H1 (cell line): ENCODE measurements at regions not wholly inside any gene's neighbourhood (a gene's known extent, or its start where the extent isn't known, plus 50 kb on each side); places are given as distances from the start of the nearest gene placed in this dataset.
A peak's percentile ranks its signal among the peaks of the same experiment; 100 is the strongest.

Source experiments
- CTCF ChIA-PET: fragments of 300-600 bp; sonication (Branson Sonifier 250); formaldehyde crosslinking; loops from one replicate; lab custom pipeline; 2021; ENCODE audit not compliant: partially characterized antibody; lab: Charles Lee
- POLR2A ChIA-PET: fragments of 300-600 bp; sonication (Branson Sonifier 250); formaldehyde crosslinking; loops from one replicate; lab custom pipeline; 2021; ENCODE audit warnings: inconsistent platforms; ENCODE audit not compliant: partially characterized antibody; lab: Charles Lee
- DNase-seq, 2 experiments: peaks; one replicate each; pipeline versions ENCODE4 v3.0.0 to v3.0.0-alpha.2; 2010 to 2022; ENCODE audit warnings: low spot score in 2 of 2, low read depth in 1 of 2, mixed read lengths in 1 of 2
- FAIRE-seq: peaks from 2 replicates; lab custom pipeline; 2011; peaks lifted over from hg19 to GRCh38; lab: Jason Lieb, UNC
- H2AFZ ChIP-seq: 2 replicates; pipeline ENCODE4 v1.8.1; 2012; ENCODE audit warnings: low read length, inconsistent platforms
- H2AK5ac ChIP-seq: 2 replicates; pipeline ENCODE4 v1.6.1; 2013; ENCODE audit warnings: low read depth, low read length
- H2BK120ac ChIP-seq: replicated peaks from 2 replicates; pipeline ENCODE3; 2013; ENCODE audit warnings: low read depth, low read length, inconsistent platforms
- H2BK12ac ChIP-seq: 2 replicates; pipeline ENCODE4 v1.6.1; 2013; ENCODE audit warnings: low read depth, low read length
- H2BK15ac ChIP-seq: 2 replicates; pipeline ENCODE4 v1.6.1; 2013; ENCODE audit warnings: low read length
- H2BK20ac ChIP-seq: 2 replicates; pipeline ENCODE4 v1.6.1; 2013; ENCODE audit warnings: low read length
- H2BK5ac ChIP-seq: 2 replicates; pipeline ENCODE4 v1.6.1; 2013; ENCODE audit warnings: low read depth, low read length
- H3K14ac ChIP-seq: 2 replicates; pipeline ENCODE4 v1.6.1; 2013; ENCODE audit warnings: inconsistent platforms; ENCODE audit not compliant: insufficient read length
- H3K18ac ChIP-seq: 2 replicates; pipeline ENCODE4 v1.6.1; 2013; ENCODE audit warnings: low read length; ENCODE audit errors: extremely low read depth
- H3K23ac ChIP-seq: 2 replicates; pipeline ENCODE4 v1.6.1; 2013; ENCODE audit warnings: inconsistent platforms; ENCODE audit not compliant: insufficient read length
- H3K23me2 ChIP-seq: 2 replicates; pipeline ENCODE4 v1.6.1; 2013; ENCODE audit warnings: low read depth, low read length
- H3K27ac ChIP-seq: 2 replicates; pipeline ENCODE4 v1.6.1; 2011; ENCODE audit warnings: low read depth, low read length, inconsistent platforms
- H3K27me3 ChIP-seq, 4 experiments: replicated peaks in 1 of 4; 1 replicate in 1 of 4; 2 replicates in 3 of 4; pipeline versions ENCODE4 v1.6.1 to v1.8.1; 2011 to 2013; ENCODE audit warnings: low read length in 3 of 4, mild to moderate bottlenecking in 3 of 4, inconsistent platforms in 2 of 4, mixed read lengths in 2 of 4, moderate library complexity in 1 of 4; ENCODE audit not compliant: control insufficient read depth in 3 of 4, insufficient read depth in 3 of 4; ENCODE audit errors: extremely low read depth in 1 of 4
- H3K36me3 ChIP-seq, 4 experiments: 2 replicates each; pipeline versions ENCODE4 v1.6.1 to v1.8.1; 2011 to 2013; ENCODE audit warnings: mild to moderate bottlenecking in 4 of 4, low read length in 3 of 4, moderate library complexity in 2 of 4, control low read depth in 1 of 4, inconsistent platforms in 1 of 4; ENCODE audit not compliant: insufficient read depth in 4 of 4, control insufficient read depth in 2 of 4
- H3K4ac ChIP-seq: replicated peaks from 2 replicates; pipeline ENCODE3; 2013; ENCODE audit warnings: low read length, low read depth, mixed read lengths, inconsistent platforms; ENCODE audit not compliant: insufficient read length
- H3K4me1 ChIP-seq, 4 experiments: replicated peaks in 1 of 4; 1 replicate in 1 of 4; 2 replicates in 3 of 4; pipeline versions ENCODE4 v1.6.1 to v1.8.1; 2011 to 2013; ENCODE audit warnings: low read length in 3 of 4, inconsistent platforms in 2 of 4, mixed read lengths in 1 of 4; ENCODE audit not compliant: insufficient read depth in 4 of 4, control insufficient read depth in 3 of 4
- H3K4me2 ChIP-seq, 2 experiments: 2 replicates each; pipeline versions ENCODE4 v1.6.1 to v1.8.1; 2011 to 2013; ENCODE audit warnings: low read depth in 2 of 2, low read length in 2 of 2, control low read depth in 1 of 2, inconsistent platforms in 1 of 2, mild to moderate bottlenecking in 1 of 2; ENCODE audit not compliant: insufficient read depth in 1 of 2
- H3K4me3 ChIP-seq, 4 experiments: fragments of 200-600, 300-600 bp in 1 of 4; sonication (generic), shearing (Covaris generic), sonication (Bioruptor Twin) in 1 of 4; 2 replicates each; pipeline versions ENCODE4 v1.5.1 to v1.8.1; 2011 to 2016; ENCODE audit warnings: low read length in 4 of 4, low read depth in 3 of 4, control low read depth in 2 of 4, inconsistent platforms in 2 of 4, mild to moderate bottlenecking in 2 of 4, mixed read lengths in 1 of 4, moderate library complexity in 1 of 4; ENCODE audit not compliant: insufficient read depth in 2 of 4; ENCODE audit errors: extremely low read depth in 1 of 4
- H3K56ac ChIP-seq: replicated peaks from 2 replicates; pipeline ENCODE3; 2013; ENCODE audit warnings: low read depth, mild to moderate bottlenecking, mixed read lengths, low read length, inconsistent platforms; ENCODE audit not compliant: insufficient read length
- H3K79me1 ChIP-seq: 2 replicates; pipeline ENCODE4 v1.6.1; 2013; ENCODE audit warnings: low read depth, low read length, control low read depth
- H3K79me2 ChIP-seq, 2 experiments: 2 replicates each; pipeline versions ENCODE4 v1.6.1 to v1.8.1; 2012 to 2013; ENCODE audit warnings: low read length in 2 of 2, mild to moderate bottlenecking in 2 of 2, inconsistent platforms in 1 of 2; ENCODE audit not compliant: insufficient read depth in 2 of 2, control insufficient read depth in 1 of 2
- H3K9ac ChIP-seq, 4 experiments: replicated peaks in 1 of 4; 1 replicate in 1 of 4; 2 replicates in 3 of 4; pipeline versions ENCODE4 v1.6.1 to v1.8.1; 2011 to 2013; ENCODE audit warnings: low read depth in 3 of 4, low read length in 3 of 4, control low read depth in 2 of 4, mild to moderate bottlenecking in 2 of 4, moderate library complexity in 2 of 4, inconsistent platforms in 1 of 4; ENCODE audit errors: extremely low read depth in 1 of 4
- H3K9me3 ChIP-seq, 2 experiments: 2 replicates each; pipeline versions ENCODE4 v1.6.1 to v1.8.1; 2012 to 2013; ENCODE audit warnings: mild to moderate bottlenecking in 2 of 2, moderate library complexity in 2 of 2, control low read depth in 1 of 2, inconsistent platforms in 1 of 2, low read depth in 1 of 2, low read length in 1 of 2, mixed read lengths in 1 of 2; ENCODE audit not compliant: insufficient read depth in 2 of 2
- H4K20me1 ChIP-seq, 2 experiments: replicated peaks in 1 of 2; 2 replicates each; pipeline versions ENCODE3 to v1.8.1; 2011 to 2013; ENCODE audit warnings: inconsistent platforms in 2 of 2, low read length in 2 of 2, mild to moderate bottlenecking in 1 of 2; ENCODE audit not compliant: insufficient read depth in 2 of 2, control insufficient read depth in 1 of 2
- H4K5ac ChIP-seq: 2 replicates; pipeline ENCODE4 v1.6.1; 2013; ENCODE audit warnings: low read length, low read depth, mixed read lengths, inconsistent platforms; ENCODE audit not compliant: insufficient read length
- H4K8ac ChIP-seq: 2 replicates; pipeline ENCODE4 v1.8.0; 2013; ENCODE audit warnings: mild to moderate bottlenecking, moderate library complexity, low read length, inconsistent platforms; ENCODE audit not compliant: insufficient read depth; ENCODE audit errors: extremely low read depth
- H4K91ac ChIP-seq: replicated peaks from 2 replicates; pipeline ENCODE3; 2013; ENCODE audit warnings: low read length, mixed read lengths, inconsistent platforms; ENCODE audit not compliant: insufficient read length
- BACH1 ChIP-seq: IDR thresholded peaks from 2 replicates; pipeline ENCODE4 v1.6.1; 2012; ENCODE audit warnings: low read length, improper control_type of control experiment
- CBX8 ChIP-seq: fragments of 300-800, 300-1000 bp; sonication (generic); IDR thresholded peaks from 2 replicates; pipeline ENCODE4 v1.7.1; 2016; ENCODE audit warnings: low read depth, low read length, borderline replicate concordance
- EGR1 ChIP-seq: IDR thresholded peaks from 2 replicates; pipeline ENCODE4 v1.6.1; 2011; ENCODE audit warnings: low read depth, low read length, borderline replicate concordance
- EZH2 ChIP-seq: fragments of 200-600 bp; sonication (generic); IDR thresholded peaks from 2 replicates; pipeline ENCODE4 v1.7.1; 2012; ENCODE audit warnings: low read depth, mild to moderate bottlenecking, moderate library complexity, low read length, inconsistent platforms; ENCODE audit not compliant: severe bottlenecking
- FOSL1 ChIP-seq: IDR thresholded peaks from 2 replicates; pipeline ENCODE4 v1.6.1; 2011; ENCODE audit warnings: mild to moderate bottlenecking, low read depth, low read length, moderate library complexity; ENCODE audit not compliant: insufficient read depth
- MAFK ChIP-seq: IDR thresholded peaks from 2 replicates; pipeline ENCODE4 v1.6.1; 2012; ENCODE audit warnings: low read depth, mild to moderate bottlenecking, improper control_type of control experiment, low read length
- NANOG ChIP-seq: IDR thresholded peaks from 2 replicates; pipeline ENCODE4 v1.6.1; 2011; ENCODE audit warnings: low read length, low read depth, mild to moderate bottlenecking, inconsistent platforms; ENCODE audit not compliant: insufficient read depth, poor library complexity, severe bottlenecking
- POLR2A ChIP-seq, 2 experiments: IDR thresholded peaks; 1 replicate in 1 of 2; 2 replicates in 1 of 2; pipeline ENCODE4 v1.6.1; 2011; ENCODE audit warnings: low read depth in 2 of 2, low read length in 2 of 2, mild to moderate bottlenecking in 2 of 2; ENCODE audit errors: control extremely low read depth in 1 of 2
- POLR2AphosphoS5 ChIP-seq: IDR thresholded peaks from 2 replicates; pipeline ENCODE4 v1.6.1; 2011; ENCODE audit warnings: low read depth, low read length
- POU5F1 ChIP-seq: IDR thresholded peaks from 2 replicates; pipeline ENCODE4 v1.6.1; 2011; ENCODE audit warnings: low read depth, mild to moderate bottlenecking, low read length, moderate library complexity
- SIX5 ChIP-seq: IDR thresholded peaks from 2 replicates; pipeline ENCODE4 v1.6.1; 2011; ENCODE audit warnings: mild to moderate bottlenecking, low read depth, low read length
- SP4 ChIP-seq: IDR thresholded peaks from 2 replicates; pipeline ENCODE4 v1.6.1; 2012; ENCODE audit warnings: low read length, inconsistent platforms
- SUZ12 ChIP-seq: fragments of 200-600 bp; sonication (generic); IDR thresholded peaks from 2 replicates; pipeline ENCODE4 v1.6.1; 2012; ENCODE audit warnings: mild to moderate bottlenecking, inconsistent platforms, low read length, moderate library complexity, mixed read lengths
- TEAD4 ChIP-seq: IDR thresholded peaks from 2 replicates; pipeline ENCODE4 v1.6.1; 2012; ENCODE audit warnings: low read depth, low read length, inconsistent platforms, mixed read lengths
- WGBS, 2 experiments: shearing (Covaris generic) in 1 of 2; methylation state at CpG; one replicate each; pipeline versions ENCODE4 v1.1.6 to v1.1.7; 2013 to 2015; ENCODE audit warnings: low lambda C conversion rate in 2 of 2, mixed read lengths in 2 of 2, inconsistent platforms in 1 of 2, low coverage in 1 of 2, missing lambda C conversion rate in 1 of 2; ENCODE audit not compliant: insufficient replicate concordance in 2 of 2, insufficient coverage in 1 of 2, insufficient read length in 1 of 2; ENCODE audit errors: extremely low coverage in 1 of 2, missing lambda C conversion rate in 1 of 2; 5-methylcytosine and 5-hydroxymethylcytosine counted together
- TF ChIP-seq, protein P1 (sequence below): IDR thresholded peaks from 2 replicates; pipeline ENCODE4 v1.6.1; 2012; ENCODE audit warnings: low read length, inconsistent platforms

DNA sequence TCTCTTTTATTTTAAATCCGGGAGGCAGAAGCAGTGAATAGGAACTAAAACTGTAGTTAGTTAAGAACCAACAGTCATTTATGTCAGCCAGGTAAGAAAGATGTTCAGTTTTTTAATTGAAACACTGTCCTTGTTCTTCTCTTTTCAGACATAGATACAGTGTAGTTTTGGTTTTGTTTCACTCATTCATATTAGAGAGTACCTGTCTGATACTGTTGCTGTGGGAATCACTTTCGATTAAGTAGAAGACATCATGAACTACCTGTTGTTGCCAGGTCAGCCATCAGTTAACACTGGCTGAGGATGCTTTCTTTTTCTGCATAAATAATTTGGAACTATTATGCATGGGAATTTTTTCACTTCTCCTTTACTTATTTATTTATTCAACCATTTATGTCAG is 700.4 kb downstream of the OTOL1 start:
- 72% methylated on average over 2 of the region's 2 CpGs; no CpG with 5 or more reads in 1 of the 2 experiments for WGBS, 2 experiments
- no peaks in the 10 kb centered on the region for H3K79me1 ChIP-seq
- no peaks in the 10 kb centered on the region for H3K27me3 ChIP-seq

More for the DNA sequence above, 700.4 kb downstream of the OTOL1 start:
- Histone ChIP-seq H3K4me3 (no peak overlapping the region), H2BK5ac (no peak overlapping the region), H3K18ac (no peak overlapping the region), H2BK15ac (no peak overlapping the region), H4K91ac (no peak overlapping the region), H3K79me2 (no peaks in the 10 kb centered on the region), H2BK120ac (no peak overlapping the region), H2BK12ac (no peak overlapping the region), H4K5ac (no peak overlapping the region), H3K9ac (no peak overlapping the region), H4K20me1 (no peaks in the 10 kb centered on the region), H3K27ac (no peak overlapping the region), H3K4me2 (no peak overlapping the region), H3K56ac (no peak overlapping the region), H2AK5ac (no peak overlapping the region), H3K4ac (no peak overlapping the region), H3K23me2 (no peaks in the 10 kb centered on the region), H3K36me3 (no peaks in the 10 kb centered on the region), H4K8ac (no peak overlapping the region), H3K14ac (no peak overlapping the region), H2BK20ac (no peak overlapping the region), H3K23ac (no peak overlapping the region), H2AFZ (peak overlapping the region; percentile 56; the same call in 1 of the 2 replicates), H3K4me1 (no peaks in the 10 kb centered on the region), H3K9me3 (no peaks in the 10 kb centered on the region)
- no peak for DNase-seq
- ChIA-PET POLR2A (no interaction called here), CTCF (no interaction called here)
- no peak for FAIRE-seq
- TF ChIP-seq, protein P1, sequence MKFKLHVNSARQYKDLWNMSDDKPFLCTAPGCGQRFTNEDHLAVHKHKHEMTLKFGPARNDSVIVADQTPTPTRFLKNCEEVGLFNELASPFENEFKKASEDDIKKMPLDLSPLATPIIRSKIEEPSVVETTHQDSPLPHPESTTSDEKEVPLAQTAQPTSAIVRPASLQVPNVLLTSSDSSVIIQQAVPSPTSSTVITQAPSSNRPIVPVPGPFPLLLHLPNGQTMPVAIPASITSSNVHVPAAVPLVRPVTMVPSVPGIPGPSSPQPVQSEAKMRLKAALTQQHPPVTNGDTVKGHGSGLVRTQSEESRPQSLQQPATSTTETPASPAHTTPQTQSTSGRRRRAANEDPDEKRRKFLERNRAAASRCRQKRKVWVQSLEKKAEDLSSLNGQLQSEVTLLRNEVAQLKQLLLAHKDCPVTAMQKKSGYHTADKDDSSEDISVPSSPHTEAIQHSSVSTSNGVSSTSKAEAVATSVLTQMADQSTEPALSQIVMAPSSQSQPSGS = no peak
- TF ChIP-seq POU5F1 (no peak), EZH2 (no peak), POLR2A (IDR thresholded peaks at IDR 0.05; ENCODE audit: control extremely low read depth in 1 of 2, low read depth in 2 of 2, low read length in 2 of 2) (no peak), SUZ12 (no peak), NANOG (no peak), BACH1 (no peak), POLR2AphosphoS5 (no peak), FOSL1 (no peak), TEAD4 (no peak), SP4 (no peak), SIX5 (no peak), EGR1 (no peak), MAFK (no peak), CBX8 (no peak)
